Natural killer cell treated with Interleukin-12 subunit alpha and Interleukin-12 subunit beta and Interleukin-15 and Interleukin-18, amount 100 ng/mL, for 72 hours (primary cell): ENCODE measurements at regions not wholly inside any gene's neighbourhood (a gene's known extent, or its start where the extent isn't known, plus 50 kb on each side); places are given as distances from the start of the nearest gene placed in this dataset.
A peak's percentile ranks its signal among the peaks of the same experiment; 100 is the strongest.
"Not testable (repeated sequence)": the region's sequence is repeated elsewhere in the genome, so short reads cannot be mapped to it uniquely, and the experiment has no call there.

Experiments
- ATAC-seq, 2 donors: fragments of 150-1000 bp; cut with Tn5 transposase in 1 of 2; sonication (Bioruptor Pico), chemical (Tn5 transposase) in 1 of 2; 2 replicates each; pipeline ENCODE4 v1.10.0; 2021
- DNase-seq: peaks from one replicate; pipeline ENCODE4 v3.0.0; 2022; ENCODE audit warnings: low spot score
- H3K27ac Mint-ChIP-seq, 2 donors: 1 replicate in 1 of 2; 2 replicates in 1 of 2; pipeline ENCODE4 v1.8.0; 2022; ENCODE audit warnings: mixed read lengths in 2 of 2, mild to moderate bottlenecking in 1 of 2, moderate library complexity in 1 of 2
- H3K27me3 Mint-ChIP-seq, 2 donors: 1 replicate in 1 of 2; 2 replicates in 1 of 2; pipeline ENCODE4 v1.8.0; 2022; ENCODE audit warnings: mixed read lengths in 2 of 2
- H3K36me3 Mint-ChIP-seq: one replicate; pipeline ENCODE4 v1.8.0; 2022; ENCODE audit warnings: mixed read lengths
- H3K4me1 Mint-ChIP-seq, 2 donors: 1 replicate in 1 of 2; 2 replicates in 1 of 2; pipeline ENCODE4 v1.8.0; 2022; ENCODE audit warnings: low read depth in 2 of 2, mixed read lengths in 2 of 2, mild to moderate bottlenecking in 1 of 2
- H3K4me3 Mint-ChIP-seq: one replicate; pipeline ENCODE4 v1.8.0; 2022; ENCODE audit warnings: mixed read lengths
- H3K9me3 Mint-ChIP-seq: 2 replicates; pipeline ENCODE4 v1.8.0; 2022; ENCODE audit warnings: mixed read lengths

- no peaks in the 10 kb centered on the region for H3K4me1 Mint-ChIP-seq
- no peaks in the 10 kb centered on the region for H3K9me3 Mint-ChIP-seq
- DNase-seq: no peak
- no peak overlapping the region for H3K4me3 Mint-ChIP-seq
- no peaks in the 10 kb centered on the region for H3K36me3 Mint-ChIP-seq
- peaks cover 11 to 12% of the 10 kb centered on the region in 2 donors for H3K27me3 Mint-ChIP-seq
- no peak for ATAC-seq
- H3K27ac Mint-ChIP-seq: no peak overlapping the region
Observed at GRCh38 chr1:174105086-174105485, 54.2 kb upstream of the RABGAP1L start.

GRCh38 chr1:174103766-174104165 is 55.6 kb upstream of the RABGAP1L start:
- Mint-ChIP-seq H3K4me1 (no peaks in the 10 kb centered on the region), H3K36me3 (no peaks in the 10 kb centered on the region), H3K4me3 (no peak overlapping the region), H3K27ac (no peak overlapping the region), H3K9me3 (no peaks in the 10 kb centered on the region), H3K27me3 (peaks cover 11 to 16% of the 10 kb centered on the region in 2 donors)
- no peak for DNase-seq
- ATAC-seq: no peak

GRCh38 chr1:174101976-174102375 is 57.3 kb upstream of the RABGAP1L start:
- not testable (repeated sequence) for H3K9me3 Mint-ChIP-seq, H3K36me3 Mint-ChIP-seq

GRCh38 chr1:174097426-174097825 is 61.9 kb upstream of the RABGAP1L start:
- no peak for ATAC-seq
- Mint-ChIP-seq H3K27me3 (peaks cover 7 to 9% of the 10 kb centered on the region in 2 donors), H3K4me1 (no peaks in the 10 kb centered on the region), H3K4me3 (no peak overlapping the region), H3K27ac (no peak overlapping the region), H3K9me3 (no peaks in the 10 kb centered on the region), H3K36me3 (no peaks in the 10 kb centered on the region)
- no peak for DNase-seq

More at GRCh38 chr1:174101976-174102375, 57.3 kb upstream of the RABGAP1L start:
- not testable (repeated sequence) for ATAC-seq, DNase-seq, H3K4me3 Mint-ChIP-seq, H3K4me1 Mint-ChIP-seq, H3K27ac Mint-ChIP-seq
- H3K27me3 Mint-ChIP-seq: peaks cover 12 to 14% of the 10 kb centered on the region in 2 donors

- not testable (repeated sequence) for H3K9me3 Mint-ChIP-seq, H3K4me1 Mint-ChIP-seq, H3K27ac Mint-ChIP-seq, H3K36me3 Mint-ChIP-seq, H3K4me3 Mint-ChIP-seq, ATAC-seq, DNase-seq
- H3K27me3 Mint-ChIP-seq: peaks cover 6 to 12% of the 10 kb centered on the region in 2 donors
Observed at GRCh38 chr1:174093789-174094188, 65.5 kb upstream of the RABGAP1L start.

GRCh38 chr1:174090471-174090870 is 68.3 kb upstream of the RC3H1 start:
- DNase-seq (no peak), ATAC-seq (no peak)
- no peaks in the 10 kb centered on the region for H3K4me1 Mint-ChIP-seq
- peaks cover 2% of the 10 kb centered on the region for H3K9me3 Mint-ChIP-seq
- H3K27ac Mint-ChIP-seq: no peak overlapping the region
- no peaks in the 10 kb centered on the region for H3K36me3 Mint-ChIP-seq
- peaks cover 5 to 11% of the 10 kb centered on the region in 2 donors for H3K27me3 Mint-ChIP-seq
- H3K4me3 Mint-ChIP-seq: no peak overlapping the region

- Mint-ChIP-seq H3K27ac (no peak overlapping the region), H3K4me3 (no peak overlapping the region), H3K36me3 (no peaks in the 10 kb centered on the region), H3K4me1 (no peaks in the 10 kb centered on the region), H3K27me3 (peaks cover 0 to 6% of the 10 kb centered on the region in 2 donors), H3K9me3 (peaks cover 1% of the 10 kb centered on the region)
- no peak for ATAC-seq
- no peak for DNase-seq
Observed at GRCh38 chr1:174080819-174081218, 58.7 kb upstream of the RC3H1 start.

- no peak overlapping the region for H3K4me3 Mint-ChIP-seq
- DNase-seq (no peak), ATAC-seq (no peak)
- H3K4me1 Mint-ChIP-seq: no peaks in the 10 kb centered on the region
- H3K36me3 Mint-ChIP-seq: no peaks in the 10 kb centered on the region
- H3K27ac Mint-ChIP-seq: no peak overlapping the region
- H3K27me3 Mint-ChIP-seq: peaks cover 0 to 2% of the 10 kb centered on the region in 2 donors
- no peaks in the 10 kb centered on the region for H3K9me3 Mint-ChIP-seq
Observed at GRCh38 chr1:174079796-174080195, 57.6 kb upstream of the RC3H1 start.

GRCh38 chr1:174078916-174079315 is 56.8 kb upstream of the RC3H1 start:
- not testable (repeated sequence) for H3K9me3 Mint-ChIP-seq, H3K36me3 Mint-ChIP-seq, H3K27me3 Mint-ChIP-seq, H3K4me1 Mint-ChIP-seq, ATAC-seq, DNase-seq, H3K27ac Mint-ChIP-seq, H3K4me3 Mint-ChIP-seq

- no peaks in the 10 kb centered on the region for H3K36me3 Mint-ChIP-seq
- ATAC-seq (no peak), DNase-seq (no peak)
- H3K4me3 Mint-ChIP-seq: no peak overlapping the region
- H3K4me1 Mint-ChIP-seq: no peaks in the 10 kb centered on the region
- H3K9me3 Mint-ChIP-seq: no peaks in the 10 kb centered on the region
- peak overlapping the region in 1 of 2 donors; percentile 7 for H3K27ac Mint-ChIP-seq
- H3K27me3 Mint-ChIP-seq: peaks cover 2 to 4% of the 10 kb centered on the region in 2 donors
Observed at GRCh38 chr1:174077749-174078490, 55.8 kb upstream of the RC3H1 start.

GRCh38 chr1:174075245-174075692 is 53.1 kb upstream of the RC3H1 start:
- Mint-ChIP-seq H3K27me3 (peaks cover 10 to 15% of the 10 kb centered on the region in 2 donors), H3K36me3 (no peaks in the 10 kb centered on the region), H3K27ac (no peak overlapping the region), H3K4me3 (no peak overlapping the region), H3K4me1 (no peaks in the 10 kb centered on the region), H3K9me3 (no peaks in the 10 kb centered on the region)
- ATAC-seq (no peak), DNase-seq (no peak)

GRCh38 chr1:174074757-174075156 is 52.6 kb upstream of the RC3H1 start:
- Mint-ChIP-seq H3K36me3 (no peaks in the 10 kb centered on the region), H3K9me3 (no peaks in the 10 kb centered on the region), H3K4me3 (no peak overlapping the region), H3K4me1 (no peaks in the 10 kb centered on the region), H3K27me3 (peaks cover 10 to 13% of the 10 kb centered on the region in 2 donors), H3K27ac (no peak overlapping the region)
- ATAC-seq (no peak), DNase-seq (no peak)

GRCh38 chr1:174072581-174072980 is 50.4 kb upstream of the RC3H1 start:
- H3K27ac Mint-ChIP-seq: no peak overlapping the region
- no peaks in the 10 kb centered on the region for H3K36me3 Mint-ChIP-seq
- H3K4me1 Mint-ChIP-seq: no peaks in the 10 kb centered on the region
- DNase-seq: no peak
- no peaks in the 10 kb centered on the region for H3K9me3 Mint-ChIP-seq
- peaks cover 10 to 13% of the 10 kb centered on the region in 2 donors for H3K27me3 Mint-ChIP-seq
- H3K4me3 Mint-ChIP-seq: no peak overlapping the region
- no peak for ATAC-seq
